HG03064 (cell line): ENCODE measurements at regions not wholly inside any gene's neighbourhood (a gene's known extent, or its start where the extent isn't known, plus 50 kb on each side); places are given as distances from the start of the nearest gene placed in this dataset.
A peak's percentile ranks its signal among the peaks of the same experiment; 100 is the strongest.

Source experiments
- ATAC-seq: cut with Tn5 transposase; IDR thresholded peaks from one replicate; pipeline ENCODE4 v1.9.1; 2021; ENCODE audit warnings: low read depth; ENCODE audit not compliant: unreplicated experiment

GRCh38 chr1:119294722-119295121 lies 73.9 kb upstream of the HAO2 start:
- ATAC-seq = no peak

GRCh38 chr1:119298687-119299303 lies 69.8 kb upstream of the HAO2 start:
- no peak for ATAC-seq

GRCh38 chr1:119302011-119302410 lies 66.6 kb upstream of the HAO2 start:
- ATAC-seq = no peak

GRCh38 chr1:119308130-119308700 lies 60.4 kb upstream of the HAO2 start:
- ATAC-seq = no peak

- ATAC-seq = no peak
These were observed 59.8 kb upstream of the HAO2 start for GRCh38 chr1:119308806-119309205.

GRCh38 chr1:119310301-119310700 lies 58.3 kb upstream of the HAO2 start:
- no peak for ATAC-seq

GRCh38 chr1:119312500-119312899 lies 56.1 kb upstream of the HAO2 start:
- ATAC-seq = no peak

- no peak for ATAC-seq
These were observed 54.4 kb upstream of the HAO2 start for GRCh38 chr1:119314001-119314796.

GRCh38 chr1:119316870-119317416 lies 51.6 kb upstream of the HAO2 start:
- ATAC-seq = no peak

- peak; percentile 76 for ATAC-seq
These were observed 49.9 kb upstream of the HAO2 start for GRCh38 chr1:119318466-119319309.
